Keratinocyte (primary cell): ENCODE measurements at regions not wholly inside any gene's neighbourhood (a gene's known extent, or its start where the extent isn't known, plus 50 kb on each side); places are given as distances from the start of the nearest gene placed in this dataset.

Source experiments
- DNase-seq: peaks from one replicate; pipeline ENCODE4 v3.0.0-alpha.2; 2011; ENCODE audit warnings: low read depth, missing footprints, low spot score
- FAIRE-seq: peaks from 2 replicates; lab custom pipeline; 2011; peaks lifted over from hg19 to GRCh38; lab: Jason Lieb, UNC
- H2AFZ ChIP-seq: 2 replicates; pipeline ENCODE4 v1.6.0; 2012; ENCODE audit warnings: low read length, control low read depth, inconsistent platforms; ENCODE audit not compliant: control insufficient read depth
- H3K27ac ChIP-seq: 2 replicates; pipeline ENCODE4 v1.5.1; 2011; ENCODE audit warnings: low read length; ENCODE audit not compliant: control insufficient read depth, insufficient read depth
- H3K27me3 ChIP-seq: 3 replicates; pipeline ENCODE4 v1.6.0; 2011; ENCODE audit warnings: low read length; ENCODE audit not compliant: control insufficient read depth, insufficient read depth; ENCODE audit errors: extremely low read depth
- H3K36me3 ChIP-seq, 2 experiments: 2 replicates in 1 of 2; 3 replicates in 1 of 2; pipeline ENCODE4 v1.5.1; 2011; ENCODE audit warnings: low read length in 2 of 2, mild to moderate bottlenecking in 1 of 2; ENCODE audit not compliant: control insufficient read depth in 2 of 2, insufficient read depth in 2 of 2; ENCODE audit errors: extremely low read depth in 1 of 2
- H3K4me1 ChIP-seq: 3 replicates; pipeline ENCODE4 v1.5.1; 2011; ENCODE audit warnings: low read length; ENCODE audit not compliant: control insufficient read depth, insufficient read depth; ENCODE audit errors: extremely low read depth
- H3K4me2 ChIP-seq: 3 replicates; pipeline ENCODE4 v1.6.0; 2011; ENCODE audit warnings: low read depth, low read length; ENCODE audit not compliant: control insufficient read depth, insufficient read depth; ENCODE audit errors: extremely low read depth
- H3K4me3 ChIP-seq, 3 experiments: fragments of 200-600 bp in 1 of 3; sonication (generic) in 1 of 3; 2 replicates in 2 of 3; 3 replicates in 1 of 3; pipeline ENCODE4 v1.5.1; 2011 to 2016; ENCODE audit warnings: low read length in 3 of 3, mild to moderate bottlenecking in 3 of 3, control low read depth in 2 of 3, inconsistent platforms in 1 of 3, low read depth in 1 of 3, mixed read lengths in 1 of 3, mixed run types in 1 of 3, moderate library complexity in 1 of 3; ENCODE audit not compliant: control insufficient read depth in 2 of 3, insufficient read depth in 2 of 3; ENCODE audit errors: extremely low read depth in 1 of 3
- H3K79me2 ChIP-seq: 2 replicates; pipeline ENCODE4 v1.6.0; 2012; ENCODE audit warnings: low read length; ENCODE audit not compliant: control insufficient read depth, insufficient read depth
- H3K9ac ChIP-seq: 3 replicates; pipeline ENCODE4 v1.6.0; 2011; ENCODE audit warnings: low read length; ENCODE audit not compliant: control insufficient read depth, insufficient read depth; ENCODE audit errors: extremely low read depth
- H3K9me1 ChIP-seq: 3 replicates; pipeline ENCODE4 v1.6.0; 2011; ENCODE audit warnings: low read length; ENCODE audit not compliant: control insufficient read depth, insufficient read depth; ENCODE audit errors: extremely low read depth
- H3K9me3 ChIP-seq: 2 replicates; pipeline ENCODE4 v1.5.1; 2012; ENCODE audit warnings: low read depth, low read length; ENCODE audit not compliant: control insufficient read depth
- H4K20me1 ChIP-seq: 3 replicates; pipeline ENCODE4 v1.6.0; 2011; ENCODE audit warnings: low read length; ENCODE audit not compliant: control insufficient read depth, insufficient read depth; ENCODE audit errors: extremely low read depth
- CTCF ChIP-seq, 3 experiments: IDR thresholded peaks in 1 of 3; conservative IDR thresholded peaks in 1 of 3; optimal IDR thresholded peaks in 1 of 3; 2 replicates in 2 of 3; 3 replicates in 1 of 3; pipeline versions ENCODE3 to v1.5.1; 2011; ENCODE audit warnings: low read length in 3 of 3, mild to moderate bottlenecking in 3 of 3, moderate library complexity in 2 of 3, control low read depth in 1 of 3, inconsistent platforms in 1 of 3; ENCODE audit not compliant: insufficient read depth in 2 of 3; ENCODE audit errors: extremely low read depth in 1 of 3
- EZH2 ChIP-seq: IDR thresholded peaks from one replicate; pipeline ENCODE4 v1.6.1; 2012; ENCODE audit warnings: inconsistent platforms, mild to moderate bottlenecking, low read length, moderate library complexity
- dilution Hi-C: fragments of 300-500 bp; cut with MboI; formaldehyde crosslinking; loops from one replicate; pipeline ENCODE4 v1.7.0; 2020; ENCODE audit warnings: low sequenced_read_pairs; ENCODE audit not compliant: extremely low pct_ligation_motif_present

- FAIRE-seq (no peak), DNase-seq (no peak)
- H4K20me1 ChIP-seq: no peaks in the 10 kb centered on the region
These were observed 72.4 kb upstream of the ADGRA1 start for GRCh38 chr10:133015321-133015720.

GRCh38 chr10:133014416-133015210, 72.2 kb upstream of the CFAP46 start:
- no peak for TF ChIP-seq CTCF (optimal IDR thresholded peaks at IDR 0.05 in 1 of 3, IDR thresholded peaks at IDR 0.05 in 1 of 3, conservative IDR thresholded peaks at IDR 0.05 in 1 of 3; ENCODE audit: extremely low read depth in 1 of 3, insufficient read depth in 2 of 3, low read length in 3 of 3)
- no peak for TF ChIP-seq EZH2
- Histone ChIP-seq H3K27me3 (no peaks in the 10 kb centered on the region), H3K9me1 (no peaks in the 10 kb centered on the region), H3K9me3 (peaks cover 13% of the 10 kb centered on the region), H3K36me3 (no peaks in the 10 kb centered on the region), H3K4me1 (no peaks in the 10 kb centered on the region), H3K27ac (no peak overlapping the region), H2AFZ (no peak overlapping the region), H4K20me1 (no peaks in the 10 kb centered on the region), H3K79me2 (no peaks in the 10 kb centered on the region), H3K4me3 (no peak overlapping the region), H3K4me2 (no peak overlapping the region), H3K9ac (no peak overlapping the region)
- no peak for DNase-seq
- dilution Hi-C loops: no loop called here
- no peak for FAIRE-seq

More at GRCh38 chr10:133015321-133015720, 72.4 kb upstream of the ADGRA1 start:
- Histone ChIP-seq H3K9me1 (no peaks in the 10 kb centered on the region), H3K79me2 (no peaks in the 10 kb centered on the region), H2AFZ (no peak overlapping the region), H3K27me3 (no peaks in the 10 kb centered on the region), H3K27ac (no peak overlapping the region), H3K4me1 (no peaks in the 10 kb centered on the region), H3K9me3 (peaks cover 13% of the 10 kb centered on the region), H3K36me3 (no peaks in the 10 kb centered on the region), H3K4me2 (no peak overlapping the region), H3K4me3 (no peak overlapping the region), H3K9ac (no peak overlapping the region)
- no peak for TF ChIP-seq EZH2
- TF ChIP-seq CTCF (optimal IDR thresholded peaks at IDR 0.05 in 1 of 3, IDR thresholded peaks at IDR 0.05 in 1 of 3, conservative IDR thresholded peaks at IDR 0.05 in 1 of 3; ENCODE audit: extremely low read depth in 1 of 3, insufficient read depth in 2 of 3, low read length in 3 of 3): no peak
- dilution Hi-C loops: no loop called here
